AG08396 (cell line): ENCODE measurements at regions not wholly inside any gene's neighbourhood (a gene's known extent, or its start where the extent isn't known, plus 50 kb on each side); places are given as distances from the start of the nearest gene placed in this dataset.
"Not testable (repeated sequence)": the region's sequence is repeated elsewhere in the genome, so short reads cannot be mapped to it uniquely, and the experiment has no call there.

Experiments used
- DNase-seq: peaks from one replicate; pipeline ENCODE4 v3.0.0; 2012; ENCODE audit warnings: low spot score, mixed read lengths

DNA sequence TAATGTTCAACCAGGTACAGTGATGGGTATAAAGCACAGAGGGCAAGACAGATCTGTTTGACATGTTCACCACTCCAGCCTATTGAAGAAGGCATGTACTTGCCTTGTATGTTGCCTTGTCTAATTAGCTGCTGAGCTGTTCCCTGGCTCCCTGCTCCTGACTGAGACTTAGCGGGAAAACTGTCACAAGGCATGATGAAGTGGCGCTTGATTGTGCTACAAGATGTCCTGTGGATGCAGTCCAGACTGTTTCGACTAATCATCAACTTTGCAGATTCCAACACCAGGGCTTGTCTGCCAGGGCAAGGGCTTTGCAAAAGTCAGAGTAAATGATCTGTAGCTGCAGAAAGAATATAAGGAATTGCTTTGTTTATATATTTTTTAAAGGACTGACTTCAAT lies 136.2 kb upstream of the NRBF2 start:
- no peak for DNase-seq

DNA sequence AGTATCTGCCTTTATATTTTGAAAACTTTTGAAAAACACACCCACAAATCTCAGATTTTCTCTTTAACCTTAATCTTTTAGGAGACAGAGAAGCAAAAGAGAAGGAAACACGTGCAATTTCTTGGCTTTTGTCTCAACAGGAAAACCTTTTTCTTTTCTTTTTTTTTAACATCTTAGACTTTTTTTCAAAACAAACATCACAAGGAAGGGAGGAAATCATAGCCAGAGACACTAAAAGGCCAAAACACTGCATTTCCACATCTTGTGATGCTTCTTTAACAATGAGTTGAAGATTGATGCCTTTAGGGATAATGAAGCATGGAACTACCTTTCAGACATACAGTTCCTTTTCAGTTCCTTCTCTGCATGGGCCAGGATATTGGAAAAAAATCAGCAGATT lies 136.6 kb upstream of the NRBF2 start:
- DNase-seq, result no peak

- DNase-seq, result no peak
These were observed 140.0 kb upstream of the NRBF2 start for GRCh38 chr10:62993121-62993520.

DNA sequence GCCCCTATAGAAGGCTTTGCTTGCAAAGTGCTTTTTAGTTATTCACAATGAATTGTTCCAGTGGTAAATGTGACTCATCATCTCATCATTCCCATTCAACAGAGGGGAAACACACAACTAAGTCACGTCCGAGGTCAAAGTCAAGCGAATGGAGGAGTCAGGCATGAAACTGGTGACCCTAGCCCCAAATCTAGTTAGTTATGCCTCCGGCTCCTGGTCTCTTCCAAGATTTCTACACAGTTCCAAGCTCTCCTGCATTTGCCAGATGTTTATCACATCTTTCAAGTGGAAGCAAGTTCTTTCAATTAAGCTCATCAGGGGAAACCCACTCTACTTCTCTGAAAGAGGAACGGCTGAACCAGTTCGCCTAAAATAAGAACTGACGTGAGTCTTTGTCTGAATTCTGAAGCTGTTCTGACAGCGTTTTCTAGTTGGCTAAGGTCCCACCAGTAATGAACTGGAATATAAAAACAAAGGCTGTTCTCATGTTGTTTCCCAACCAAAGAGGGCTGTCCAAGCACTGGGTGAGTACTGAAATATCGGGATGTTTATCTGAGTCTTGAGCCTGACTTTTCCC lies 140.9 kb upstream of the NRBF2 start:
- DNase-seq, result no peak

- DNase-seq, result no peak
These were observed 143.0 kb upstream of the NRBF2 start for GRCh38 chr10:62990126-62990525.

DNA sequence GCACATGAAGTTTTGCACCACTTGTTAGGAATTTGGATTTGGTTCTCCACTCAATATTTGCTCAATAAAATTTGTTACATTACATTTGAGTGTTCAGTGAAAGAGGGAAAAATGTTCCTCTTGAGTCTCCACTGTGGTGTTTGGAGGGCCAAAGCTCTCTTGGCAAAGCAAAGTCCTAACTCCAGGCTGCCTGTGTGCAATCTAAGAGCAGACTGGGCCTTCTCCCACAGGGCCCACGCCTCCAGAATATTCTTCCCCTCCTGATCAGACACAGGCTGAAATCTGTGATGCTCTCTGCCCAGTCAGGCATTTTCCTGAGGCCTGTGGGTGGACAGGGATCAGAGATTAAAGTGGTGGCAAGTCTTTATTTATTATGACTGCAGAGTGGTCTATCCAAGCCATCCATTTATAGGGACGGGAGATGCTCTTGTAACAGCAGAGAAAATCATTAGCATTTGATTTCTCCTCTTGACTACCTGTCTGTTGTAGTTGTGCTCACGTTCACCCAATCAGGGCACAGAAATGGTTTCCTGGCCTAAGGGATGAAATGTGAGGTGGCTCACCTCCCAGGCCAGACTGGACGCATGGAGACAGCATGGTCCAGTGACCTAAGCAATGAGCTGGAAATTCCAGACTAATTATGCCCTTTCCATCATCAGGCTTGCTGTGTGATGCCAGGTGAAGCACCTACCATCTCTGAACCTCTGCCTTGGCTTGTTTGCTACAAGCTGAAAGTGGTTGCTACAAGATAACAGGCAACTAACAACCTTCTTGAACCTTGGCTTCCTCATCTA lies 147.1 kb upstream of the NRBF2 start:
- DNase-seq, result no peak

- DNase-seq, result no peak
These were observed 152.0 kb upstream of the NRBF2 start for GRCh38 chr10:62981096-62981495.

DNA sequence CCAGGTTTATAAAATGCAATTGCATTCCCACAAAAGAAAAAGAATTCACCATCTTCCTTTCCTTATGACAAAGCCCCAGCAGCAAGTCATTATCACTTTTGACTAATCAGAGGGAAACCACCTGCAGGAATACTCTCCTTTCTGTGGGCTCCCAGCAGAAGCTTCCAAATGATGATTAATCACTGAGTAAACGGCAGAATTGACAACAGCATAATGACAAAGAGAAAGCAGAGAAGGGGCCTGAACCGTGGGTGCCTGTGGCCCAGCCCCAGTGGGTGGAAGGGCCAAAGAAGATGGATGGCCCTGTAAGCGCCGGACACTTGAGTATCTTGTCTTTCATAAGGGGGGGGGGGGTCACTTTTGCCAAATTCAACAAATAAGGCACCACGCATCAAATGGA lies 152.4 kb upstream of the NRBF2 start:
- DNase-seq, result no peak

DNA sequence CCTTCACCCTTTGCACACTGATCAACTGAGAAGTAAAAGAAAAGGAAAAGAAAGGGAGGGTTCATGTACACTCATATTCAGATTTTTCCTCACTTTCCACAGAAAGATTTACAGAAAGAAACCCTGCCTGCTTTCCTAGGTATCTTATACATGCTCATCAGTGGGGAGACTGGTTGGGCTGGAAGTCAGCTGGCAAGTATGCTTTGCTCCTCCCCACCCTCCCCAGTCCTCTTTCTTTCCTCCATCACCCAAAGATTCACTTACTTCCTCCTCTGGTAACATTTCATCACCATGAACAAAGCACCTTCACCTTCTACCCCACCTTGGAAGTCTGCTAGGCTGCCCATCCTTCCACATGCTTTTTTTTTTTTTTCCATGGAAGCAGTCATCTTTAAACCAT lies 153.2 kb upstream of the NRBF2 start:
- no peak for DNase-seq

DNA sequence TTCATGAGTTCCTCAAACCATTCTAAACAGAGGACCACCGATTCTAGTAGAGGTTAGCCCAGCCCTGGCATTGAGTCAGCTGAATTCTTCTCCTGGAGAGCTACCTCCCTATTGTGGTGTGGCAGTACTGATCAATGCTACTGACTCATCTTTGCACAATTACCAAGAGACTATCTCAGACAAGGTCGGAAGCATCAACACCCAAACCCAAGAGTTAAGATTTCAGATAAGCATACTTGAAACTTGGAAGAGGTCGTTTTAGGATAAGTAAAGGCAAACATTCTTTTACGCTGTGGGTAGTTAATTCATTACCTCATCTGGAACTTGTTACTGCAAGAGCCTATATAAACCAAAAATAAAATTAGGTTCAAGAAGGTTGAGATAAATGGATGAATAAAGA lies 154.6 kb upstream of the NRBF2 start:
- no peak for DNase-seq

- DNase-seq, result not testable (repeated sequence)
These were observed 158.3 kb upstream of the NRBF2 start for GRCh38 chr10:62974795-62975194.

GRCh38 chr10:62972103-62972502 lies 155.9 kb upstream of the EGR2 start:
- no peak for DNase-seq

DNA sequence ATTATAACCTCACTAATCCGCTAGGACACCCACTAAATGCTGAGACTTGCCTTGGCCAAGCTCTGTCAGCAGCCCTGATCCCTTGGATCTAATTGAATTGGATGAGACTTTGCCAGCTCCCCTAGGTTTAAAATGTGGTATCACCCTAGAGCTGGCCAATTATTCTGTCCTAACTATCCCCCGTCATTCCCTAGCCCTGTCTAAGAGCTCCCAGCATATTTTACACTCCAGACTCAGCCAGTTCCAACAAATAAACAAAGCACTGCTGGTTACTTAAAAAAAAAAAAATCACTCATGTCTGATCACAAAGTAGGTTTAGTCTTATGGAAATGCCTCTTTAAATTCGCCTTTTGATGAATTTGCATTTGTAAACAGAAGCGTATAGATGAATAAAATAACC lies 147.9 kb upstream of the EGR2 start:
- no peak for DNase-seq

DNA sequence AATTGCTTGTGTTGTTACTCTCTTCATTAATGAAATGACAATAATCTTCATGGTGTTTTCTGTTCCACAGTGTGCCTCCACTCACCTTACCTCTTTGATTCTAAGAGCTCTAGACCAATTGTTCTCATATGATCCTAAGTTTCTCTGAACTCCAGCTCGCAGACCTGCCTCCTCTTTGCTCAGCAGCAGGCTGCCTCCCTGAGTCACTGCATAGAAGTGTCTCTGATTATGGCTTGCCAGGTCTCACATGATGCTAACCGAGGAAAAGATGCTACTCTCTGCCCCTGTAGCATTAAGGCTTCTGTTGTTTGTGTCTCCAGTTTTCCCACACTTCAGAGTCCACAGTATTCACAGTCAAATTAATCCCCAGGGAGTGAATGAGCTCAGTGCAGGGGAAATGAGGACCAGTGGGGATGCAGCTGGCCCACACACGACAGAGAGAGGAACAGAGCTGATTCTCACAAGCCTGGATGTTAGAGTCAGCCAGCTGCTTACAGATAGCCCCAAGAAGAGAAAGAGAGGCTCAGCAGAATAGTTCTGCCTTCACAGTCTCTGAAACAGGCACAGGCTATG lies 145.9 kb upstream of the EGR2 start:
- no peak for DNase-seq

DNA sequence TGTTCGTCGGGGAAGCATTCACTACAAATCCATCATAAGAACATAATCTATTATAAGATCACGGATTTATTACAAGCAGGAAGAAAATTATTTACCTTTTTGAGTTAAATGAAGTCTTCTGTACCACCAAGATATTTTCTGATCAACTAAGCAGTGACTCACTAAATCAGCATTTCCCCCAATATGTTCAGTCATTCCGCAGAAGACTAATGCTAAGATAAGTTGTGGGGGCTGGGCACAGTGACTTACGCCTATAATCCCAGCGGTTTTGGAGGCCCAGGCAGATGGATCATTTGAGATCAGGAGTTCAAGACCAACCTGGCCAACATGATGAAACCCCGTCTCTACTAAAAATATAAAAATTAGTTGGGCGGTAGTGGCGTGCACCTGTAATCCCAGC lies 144.2 kb upstream of the EGR2 start:
- DNase-seq, result no peak

DNA sequence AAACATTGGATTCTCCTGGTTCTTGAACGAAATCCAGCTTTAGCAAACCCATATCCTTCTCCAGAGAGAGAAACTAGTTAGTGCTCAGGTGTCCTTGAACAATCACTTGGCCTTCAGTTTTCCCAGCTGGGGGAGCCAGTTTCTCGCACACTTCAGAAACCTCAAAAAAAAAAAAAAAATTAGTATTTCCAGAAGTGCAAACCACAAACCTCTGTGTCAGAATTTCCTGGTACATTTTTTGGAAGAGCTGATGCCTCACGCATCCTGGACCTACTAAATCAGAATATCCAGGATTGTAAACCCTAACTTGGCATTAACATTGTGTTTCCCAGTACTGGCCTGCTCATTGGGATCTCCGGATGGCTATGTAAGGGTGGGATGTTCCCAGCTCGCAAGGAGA lies 143.4 kb upstream of the EGR2 start:
- no peak for DNase-seq

DNA sequence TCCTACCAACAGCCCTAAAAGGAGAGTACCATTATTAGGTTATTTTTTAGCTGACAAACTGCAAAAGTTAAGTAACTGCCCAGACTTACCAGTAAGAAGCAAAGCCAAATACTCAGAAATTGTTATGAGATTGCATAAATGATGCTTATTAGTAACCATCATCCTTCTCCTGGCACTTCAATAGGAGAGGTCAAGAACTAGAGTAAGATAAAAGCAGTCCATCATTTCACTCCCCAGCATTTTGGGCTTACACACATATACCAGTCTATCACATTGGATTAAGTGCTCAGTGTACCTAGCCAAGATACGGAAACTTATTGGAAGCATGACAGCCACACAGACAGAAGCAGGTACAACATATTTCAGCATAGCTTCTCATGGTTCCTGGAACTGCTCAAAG lies 142.8 kb upstream of the EGR2 start:
- DNase-seq, result no peak

DNA sequence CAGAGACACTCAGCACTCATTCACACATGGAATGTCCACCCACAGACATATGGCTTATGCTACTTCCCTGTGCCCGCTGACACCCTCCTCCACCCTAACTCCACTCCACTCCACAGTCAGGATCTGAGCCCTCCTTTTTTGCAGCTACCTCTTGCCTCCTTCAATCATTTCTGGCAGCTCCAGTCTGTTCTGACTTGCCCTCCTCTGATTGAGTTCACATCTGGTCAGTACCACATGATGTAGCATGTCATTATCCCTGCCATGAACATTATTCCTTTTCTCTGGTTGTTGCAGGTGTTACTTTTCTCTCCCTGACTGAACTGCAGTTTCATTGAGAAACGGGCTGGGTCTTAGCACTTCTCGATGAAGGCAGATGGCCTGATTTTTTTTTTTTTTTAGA lies 130.1 kb upstream of the EGR2 start:
- DNase-seq, result no peak

DNA sequence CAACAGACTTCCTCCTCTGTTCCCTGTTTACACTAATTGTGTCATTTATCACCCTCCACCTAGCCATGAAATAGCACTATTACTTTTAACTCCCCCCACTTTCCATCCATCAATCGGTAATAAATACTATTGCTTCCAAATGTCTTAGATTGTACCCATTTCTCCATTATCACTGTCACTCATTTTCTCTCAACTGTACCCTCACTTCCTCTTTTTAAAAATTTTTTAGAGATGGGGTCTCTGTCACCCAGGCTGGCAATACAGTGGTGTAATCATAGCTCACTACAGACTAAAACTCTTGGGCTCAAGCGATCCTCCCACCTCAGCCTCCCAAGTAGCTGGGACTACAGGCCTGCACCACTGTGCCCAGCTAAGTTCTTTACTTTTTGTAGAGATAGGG lies 123.5 kb upstream of the EGR2 start:
- DNase-seq, result no peak

DNA sequence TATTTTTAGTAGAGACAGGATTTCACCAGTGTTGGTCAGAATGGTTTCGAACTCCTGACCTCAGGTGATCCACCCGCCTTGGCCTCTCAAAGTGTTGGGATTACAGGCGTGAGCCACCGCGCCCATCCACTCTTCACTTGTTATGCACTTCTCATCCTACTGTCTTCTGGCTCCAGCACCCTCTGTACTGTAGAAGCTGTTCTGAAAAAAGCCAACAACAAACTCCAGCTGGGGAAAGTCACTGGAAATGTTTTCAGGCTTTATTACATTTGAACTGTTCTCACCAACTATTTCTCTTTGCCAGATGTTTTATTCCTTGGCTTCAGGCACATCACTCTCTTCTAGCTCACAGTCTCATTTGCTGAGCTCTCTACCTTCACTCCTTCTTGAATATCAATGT lies 122.5 kb upstream of the EGR2 start:
- no peak for DNase-seq

DNA sequence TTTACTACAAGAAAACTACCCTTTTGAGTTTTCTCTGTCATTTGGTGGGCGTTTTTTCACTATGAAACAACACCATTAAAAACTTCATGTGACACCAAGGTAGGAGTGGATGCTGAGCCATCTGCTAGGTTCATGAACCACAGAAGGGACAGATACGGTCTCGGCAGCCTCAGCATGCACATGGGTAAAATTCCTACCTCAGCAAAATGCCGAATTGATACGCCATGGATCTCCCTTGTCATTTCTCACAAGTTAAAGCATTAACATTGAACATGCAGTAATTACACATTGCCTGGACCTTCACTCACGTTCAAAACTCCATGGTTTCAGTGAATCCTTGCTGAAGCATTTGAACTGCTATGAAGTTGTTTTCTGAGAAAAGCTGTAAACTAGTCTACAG lies 121.5 kb upstream of the EGR2 start:
- no peak for DNase-seq

GRCh38 chr10:62935022-62935421 lies 118.9 kb upstream of the EGR2 start:
- DNase-seq, result no peak

GRCh38 chr10:62934258-62934657 lies 118.1 kb upstream of the EGR2 start:
- no peak for DNase-seq

GRCh38 chr10:62928763-62929162 lies 112.6 kb upstream of the EGR2 start:
- DNase-seq, result not testable (repeated sequence)
